ENCODE measurements at regions not wholly inside any gene's neighbourhood (a gene's known extent, or its start where the extent isn't known, plus 50 kb on each side); places are given as distances from the start of the nearest gene placed in this dataset.

DNA sequence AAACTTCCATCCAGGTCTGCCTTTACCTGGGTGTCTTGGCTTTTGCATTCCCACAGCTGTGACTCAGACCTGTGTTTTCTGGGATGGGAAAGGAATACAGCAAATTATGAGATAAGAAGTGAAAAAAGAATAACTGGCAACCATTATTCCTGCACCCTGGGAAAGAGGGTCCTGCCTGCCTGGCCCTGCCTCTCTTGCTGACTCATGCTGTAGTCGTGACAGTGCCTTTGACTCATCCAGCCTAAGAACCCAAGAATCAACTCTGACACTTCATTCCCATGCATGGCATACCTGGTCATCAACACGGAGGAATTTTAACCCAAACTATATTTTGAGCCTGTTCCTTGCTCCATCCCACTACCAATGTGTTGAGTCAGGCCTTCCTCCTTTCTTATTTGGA lies 185.4 kb upstream of the SERP2 start:
- ATAC-seq (no peak), DNase-seq (no peak)
- Histone ChIP-seq H3K9me3 (no peaks in the 10 kb centered on the region), H3K4me3 (no peak overlapping the region), H3K36me3 (no peaks in the 10 kb centered on the region), H3K27me3 (ENCODE audit: low read depth) (no peaks in the 10 kb centered on the region), H3K4me1 (peaks cover 6% of the 10 kb centered on the region), H3K27ac (no peak overlapping the region)
- intact Hi-C loops (cut with DNase I): no loop called here
- TF ChIP-seq, protein P1, sequence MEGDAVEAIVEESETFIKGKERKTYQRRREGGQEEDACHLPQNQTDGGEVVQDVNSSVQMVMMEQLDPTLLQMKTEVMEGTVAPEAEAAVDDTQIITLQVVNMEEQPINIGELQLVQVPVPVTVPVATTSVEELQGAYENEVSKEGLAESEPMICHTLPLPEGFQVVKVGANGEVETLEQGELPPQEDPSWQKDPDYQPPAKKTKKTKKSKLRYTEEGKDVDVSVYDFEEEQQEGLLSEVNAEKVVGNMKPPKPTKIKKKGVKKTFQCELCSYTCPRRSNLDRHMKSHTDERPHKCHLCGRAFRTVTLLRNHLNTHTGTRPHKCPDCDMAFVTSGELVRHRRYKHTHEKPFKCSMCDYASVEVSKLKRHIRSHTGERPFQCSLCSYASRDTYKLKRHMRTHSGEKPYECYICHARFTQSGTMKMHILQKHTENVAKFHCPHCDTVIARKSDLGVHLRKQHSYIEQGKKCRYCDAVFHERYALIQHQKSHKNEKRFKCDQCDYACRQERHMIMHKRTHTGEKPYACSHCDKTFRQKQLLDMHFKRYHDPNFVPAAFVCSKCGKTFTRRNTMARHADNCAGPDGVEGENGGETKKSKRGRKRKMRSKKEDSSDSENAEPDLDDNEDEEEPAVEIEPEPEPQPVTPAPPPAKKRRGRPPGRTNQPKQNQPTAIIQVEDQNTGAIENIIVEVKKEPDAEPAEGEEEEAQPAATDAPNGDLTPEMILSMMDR (IDR thresholded peaks at IDR 0.05): no peak

DNA sequence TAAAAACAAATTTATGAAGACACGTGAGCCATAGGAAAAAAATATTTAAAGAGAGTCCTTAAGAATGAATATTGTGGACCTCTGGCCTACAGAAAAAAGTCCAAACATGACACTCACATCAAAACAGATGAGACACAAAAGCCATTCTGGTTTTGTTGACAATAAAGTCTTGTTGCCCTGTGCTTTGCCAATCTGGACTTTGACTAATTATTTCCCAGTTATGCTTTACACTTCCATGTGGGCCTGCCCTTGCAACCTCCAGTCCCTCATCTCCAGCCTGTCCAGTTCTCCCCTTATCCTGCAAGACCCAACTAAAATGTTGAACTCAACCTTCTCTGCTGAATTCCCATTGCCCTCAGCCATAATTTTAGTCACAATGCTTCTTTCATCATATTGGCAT lies 184.5 kb upstream of the SERP2 start:
- TF ChIP-seq, protein P1 (IDR thresholded peaks at IDR 0.05): no peak
- no peak for ATAC-seq

DNA sequence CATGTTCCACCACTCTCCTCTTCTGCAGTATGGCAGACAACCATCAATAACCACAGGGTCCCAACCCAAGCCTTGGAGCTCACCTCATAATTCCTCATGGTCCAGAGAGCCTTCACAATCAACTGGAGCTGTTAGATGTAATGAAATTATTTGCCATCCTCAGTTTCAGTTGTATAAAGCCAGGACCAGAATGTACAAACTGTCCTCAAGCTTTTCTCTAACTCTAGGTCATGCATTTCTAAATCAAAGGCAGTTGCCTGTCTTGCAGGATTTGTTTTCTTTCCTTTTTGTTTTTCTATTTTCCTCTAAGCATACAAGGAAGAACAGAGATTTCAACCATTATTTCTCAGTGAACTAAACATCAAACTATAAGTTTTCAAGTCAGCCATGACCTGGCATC lies 182.5 kb upstream of the SERP2 start:
- Histone ChIP-seq H3K9me3 (no peaks in the 10 kb centered on the region), H3K4me1 (peaks cover 6% of the 10 kb centered on the region), H3K27me3 (ENCODE audit: low read depth) (no peaks in the 10 kb centered on the region), H3K27ac (peak overlapping the region; percentile 46), H3K36me3 (no peaks in the 10 kb centered on the region), H3K4me3 (no peak overlapping the region)
- DNase-seq (no peak), ATAC-seq (peak in 1 of 2 donors; percentile 18)
- TF ChIP-seq, protein P1 (IDR thresholded peaks at IDR 0.05): no peak
- intact Hi-C loops (cut with DNase I): no loop called here

More for the DNA sequence above, 184.5 kb upstream of the SERP2 start:
- H3K4me3 ChIP-seq: no peak overlapping the region
- intact Hi-C loops (cut with DNase I): no loop called here
- no peak for DNase-seq
- no peaks in the 10 kb centered on the region for H3K27me3 ChIP-seq (ENCODE audit: low read depth)
- H3K9me3 ChIP-seq: no peaks in the 10 kb centered on the region
- no peaks in the 10 kb centered on the region for H3K36me3 ChIP-seq
- peaks cover 6% of the 10 kb centered on the region for H3K4me1 ChIP-seq
- H3K27ac ChIP-seq: no peak overlapping the region

DNA sequence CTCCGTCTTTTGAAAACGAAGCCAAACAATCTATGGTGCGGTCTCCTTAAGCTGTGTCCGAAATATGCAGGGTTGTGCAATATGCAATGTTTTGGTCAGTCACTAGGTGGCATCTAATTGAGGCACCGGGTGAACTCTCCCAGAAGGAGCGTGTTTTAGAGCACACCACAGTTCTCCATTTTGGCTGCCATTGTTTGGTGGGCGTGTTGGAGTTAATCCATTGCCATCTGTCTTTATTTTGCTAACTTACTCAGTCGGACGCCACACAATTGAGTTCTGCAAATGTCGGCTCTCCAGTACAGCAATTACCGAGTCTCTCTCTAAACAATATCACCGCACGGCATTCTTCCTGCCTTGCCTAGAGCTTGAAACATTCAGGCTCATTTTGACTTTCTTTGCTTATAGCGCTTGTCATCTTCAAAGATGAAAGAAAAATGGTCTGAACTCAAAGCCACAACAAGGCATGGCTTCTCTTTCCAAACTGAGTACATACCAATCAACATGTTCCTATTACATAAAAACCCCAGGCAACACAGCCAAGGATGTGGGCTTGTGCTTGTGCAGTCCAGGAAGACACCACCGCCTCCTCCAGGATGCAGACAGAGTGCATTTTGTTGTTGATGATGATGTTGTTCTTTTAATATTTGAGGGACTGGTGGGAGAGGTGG lies 182.0 kb upstream of the SERP2 start:
- H3K36me3 ChIP-seq: no peaks in the 10 kb centered on the region
- ATAC-seq (peak; percentile 92 to 95), DNase-seq (no peak)
- no peaks in the 10 kb centered on the region for H3K9me3 ChIP-seq
- intact Hi-C loops (cut with DNase I): no loop called here
- no peak overlapping the region for H3K4me3 ChIP-seq
- peak overlapping the region; percentile 46 for H3K27ac ChIP-seq
- no peaks in the 10 kb centered on the region for H3K27me3 ChIP-seq (ENCODE audit: low read depth)
- H3K4me1 ChIP-seq: peaks cover 6% of the 10 kb centered on the region
- TF ChIP-seq, protein P1 (IDR thresholded peaks at IDR 0.05): peak; percentile 75

DNA sequence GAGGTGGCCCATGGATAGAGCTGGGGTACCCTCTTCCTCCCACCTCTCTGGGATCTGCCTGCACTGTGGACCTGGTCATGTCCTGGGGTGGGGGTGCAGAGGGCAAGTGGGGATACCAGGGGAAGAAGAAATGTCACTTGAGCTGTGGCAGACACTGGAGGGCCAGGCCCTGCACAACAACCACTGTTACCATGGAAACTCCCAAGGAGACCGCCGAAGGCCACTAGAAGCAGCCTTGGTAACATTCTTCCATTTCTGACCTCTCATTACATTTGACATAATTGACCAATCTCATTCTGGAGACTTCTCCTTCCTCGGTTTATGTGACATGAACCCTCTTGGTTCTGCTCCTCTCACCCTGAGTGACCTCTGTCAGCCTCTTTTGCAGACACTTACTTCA lies 179.9 kb upstream of the SERP2 start:
- H3K36me3 ChIP-seq: no peaks in the 10 kb centered on the region
- ATAC-seq (no peak), DNase-seq (no peak)
- intact Hi-C loops (cut with DNase I): no loop called here
- TF ChIP-seq, protein P1 (IDR thresholded peaks at IDR 0.05): no peak
- no peak overlapping the region for H3K27ac ChIP-seq
- no peaks in the 10 kb centered on the region for H3K27me3 ChIP-seq (ENCODE audit: low read depth)
- no peaks in the 10 kb centered on the region for H3K9me3 ChIP-seq
- peaks cover 20% of the 10 kb centered on the region for H3K4me1 ChIP-seq
- H3K4me3 ChIP-seq: no peak overlapping the region

Data from lower lobe of right lung (tissue), 2 donors.